ENCODE measurements at regions not wholly inside any gene's neighbourhood (a gene's known extent, or its start where the extent isn't known, plus 50 kb on each side); places are given as distances from the start of the nearest gene placed in this dataset.

- TF ChIP-seq ZNF462 (CRISPR knock-in tag; IDR thresholded peaks at IDR 0.05), result no peak
- no peak for TF ChIP-seq STAT1 (IDR thresholded peaks at IDR 0.05; ENCODE audit: unreplicated experiment)
- no peak for TF ChIP-seq ZNF331 (CRISPR knock-in tag; IDR thresholded peaks at IDR 0.05; ENCODE audit: low read depth)
- no peak for TF ChIP-seq ZNF114 (CRISPR knock-in tag; IDR thresholded peaks at IDR 0.05)
- TF ChIP-seq POLR2AphosphoS5 (IDR thresholded peaks at IDR 0.05; ENCODE audit: low read depth), result no peak
Observed at GRCh38 chr11:115950660-115951059, 446.4 kb upstream of the CADM1 start (continued).

- H3K27ac Mint-ChIP-seq, result no peak overlapping the region
- H3K9me3 Mint-ChIP-seq, result peaks cover 4% of the 10 kb centered on the region; the same call in 1 of the 3 replicates
- Histone ChIP-seq H3F3A (replicated peaks; ENCODE audit: low read depth) (no peaks in the 10 kb centered on the region), H2AFZ (no peak overlapping the region), H3K79me2 (replicated peaks; ENCODE audit: insufficient read depth) (no peaks in the 10 kb centered on the region), H3K27me3 (ENCODE audit: insufficient read depth) (no peaks in the 10 kb centered on the region), H3K4me3 (no peak overlapping the region), H3K4me1 (ENCODE audit: insufficient read depth) (no peaks in the 10 kb centered on the region), H3K36me3 (ENCODE audit: insufficient read depth) (no peaks in the 10 kb centered on the region), H3K9me2 (ENCODE audit: insufficient read depth) (no peaks in the 10 kb centered on the region), H3K27ac (ENCODE audit: low read depth) (no peak overlapping the region), H4K20me1 (replicated peaks; ENCODE audit: insufficient read depth) (no peaks in the 10 kb centered on the region), H3K4me2 (no peak overlapping the region)
- no peak overlapping the region for H3K4me3 Mint-ChIP-seq
- no peaks in the 10 kb centered on the region; the same call in 2 of the 3 replicates for H3K36me3 Mint-ChIP-seq (ENCODE audit: low read depth)
- H3K27me3 Mint-ChIP-seq (ENCODE audit: insufficient read depth, low read depth, poor library complexity), result peaks cover 2% of the 10 kb centered on the region
- DNase-seq (ENCODE audit: low spot score), result no peak
- peaks cover 2% of the 10 kb centered on the region; the same call in 1 of the 3 replicates for H3K4me1 Mint-ChIP-seq
- no peak for ATAC-seq
- TF ChIP-seq ZNF331 (CRISPR knock-in tag; IDR thresholded peaks at IDR 0.05; ENCODE audit: low read depth) (no peak), ETS1 (IDR thresholded peaks at IDR 0.05) (no peak), EZH2 (IDR thresholded peaks at IDR 0.05; ENCODE audit: low read depth, unreplicated experiment) (no peak), ZNF462 (CRISPR knock-in tag; IDR thresholded peaks at IDR 0.05) (no peak)
Observed at GRCh38 chr11:115944596-115944995, 440.4 kb upstream of the CADM1 start.
